Gastrocnemius medialis (tissue), 4 donors: ENCODE measurements at regions not wholly inside any gene's neighbourhood (a gene's known extent, or its start where the extent isn't known, plus 50 kb on each side); places are given as distances from the start of the nearest gene placed in this dataset.

ENCODE experiments used
- ATAC-seq, 2 donors: fragments of 150-250 bp; one replicate each; pipeline ENCODE4 v1.9.1; 2016
- DNase-seq, 2 donors: peaks; one replicate each; pipeline ENCODE4 v3.0.0-alpha.2; 2019
- H3K27ac ChIP-seq, 4 donors: fragments of 200-600 bp; sonication (generic); 1 replicate in 1 of 4; 2 replicates in 3 of 4; pipeline ENCODE4 v1.5.1; 2016 to 2018; ENCODE audit warnings: mild to moderate bottlenecking in 2 of 4, moderate library complexity in 1 of 4
- H3K27me3 ChIP-seq, 3 donors: fragments of 200-600 bp; sonication (generic) in 2 of 3; 1 replicate in 1 of 3; 2 replicates in 2 of 3; pipeline versions ENCODE4 v1.5.1 to v1.6.0; 2016 to 2019; ENCODE audit warnings: mild to moderate bottlenecking in 1 of 3, moderate library complexity in 1 of 3
- H3K36me3 ChIP-seq, 2 donors: fragments of 200-600 bp; sonication (generic) in 1 of 2; one replicate each; pipeline ENCODE4 v1.5.1; 2017 to 2018
- H3K4me1 ChIP-seq, 2 donors: fragments of 200-600 bp; sonication (generic) in 1 of 2; one replicate each; pipeline ENCODE4 v1.5.1; 2016 to 2017; ENCODE audit warnings: mild to moderate bottlenecking in 2 of 2
- H3K4me3 ChIP-seq, 4 donors: fragments of 200-600 bp; sonication (generic) in 3 of 4; 1 replicate in 1 of 4; 2 replicates in 3 of 4; pipeline ENCODE4 v1.5.1; 2016 to 2019; ENCODE audit warnings: mild to moderate bottlenecking in 2 of 4
- H3K9me3 ChIP-seq, 3 donors: fragments of 200-600 bp; sonication (generic) in 2 of 3; 1 replicate in 1 of 3; 2 replicates in 2 of 3; pipeline ENCODE4 v1.5.1; 2016 to 2019
- POLR2A ChIP-seq, 2 donors: fragments of 450-650 bp; IDR thresholded peaks; one replicate each; pipeline ENCODE4 v1.6.1; 2017; ENCODE audit warnings: antibody characterized with exemption in 2 of 2, mild to moderate bottlenecking in 2 of 2, moderate library complexity in 2 of 2
- in situ Hi-C, 4 donors: fragments of 200-750 bp; cut with MboI; loops; one replicate each; pipeline versions ENCODE4 v1.15.0 to v1.8.0; 2017; ENCODE audit warnings: low sequenced_read_pairs in 4 of 4
- intact Hi-C: fragments of 100-400 bp; cut with DNase I; formaldehyde crosslinking; loops from one replicate; pipeline ENCODE4 v1.15.1; 2023; ENCODE audit warnings: low total_unique reads
- TF ChIP-seq, protein P1 (sequence below), 5 experiments: fragments of 450-650 bp in 3 of 5; fragments of 200-600 bp in 2 of 5; sonication (generic) in 2 of 5; IDR thresholded peaks in 4 of 5; conservative IDR thresholded peaks in 1 of 5; 1 replicate in 4 of 5; 2 replicates in 1 of 5; pipeline ENCODE4 v1.5.1; 2016 to 2019; ENCODE audit warnings: antibody characterized with exemption in 5 of 5, mild to moderate bottlenecking in 3 of 5, moderate library complexity in 3 of 5

DNA sequence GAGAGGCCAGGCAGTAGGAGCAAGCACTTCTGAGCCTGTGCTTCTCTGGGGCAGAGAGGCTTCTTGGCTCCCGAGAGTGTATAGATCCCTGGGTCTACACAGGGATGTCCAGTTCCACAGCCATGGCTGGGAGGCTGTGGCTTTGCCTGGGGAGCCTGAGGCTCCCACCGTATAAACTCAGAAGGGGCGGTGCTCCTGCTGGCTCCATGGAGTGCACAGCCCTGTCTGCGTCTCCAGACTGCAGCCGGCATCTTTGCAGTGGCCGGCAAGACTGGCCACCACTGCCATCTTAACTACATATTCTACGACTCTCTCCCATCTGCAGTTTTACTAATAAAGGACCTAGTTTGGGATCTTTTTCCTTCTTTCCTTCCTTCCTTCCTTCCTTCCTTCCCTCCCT is 1253.8 kb downstream of the C4orf33 start:
- H3K9me3 ChIP-seq, result no peaks in the 10 kb centered on the region
- TF ChIP-seq, protein P1, sequence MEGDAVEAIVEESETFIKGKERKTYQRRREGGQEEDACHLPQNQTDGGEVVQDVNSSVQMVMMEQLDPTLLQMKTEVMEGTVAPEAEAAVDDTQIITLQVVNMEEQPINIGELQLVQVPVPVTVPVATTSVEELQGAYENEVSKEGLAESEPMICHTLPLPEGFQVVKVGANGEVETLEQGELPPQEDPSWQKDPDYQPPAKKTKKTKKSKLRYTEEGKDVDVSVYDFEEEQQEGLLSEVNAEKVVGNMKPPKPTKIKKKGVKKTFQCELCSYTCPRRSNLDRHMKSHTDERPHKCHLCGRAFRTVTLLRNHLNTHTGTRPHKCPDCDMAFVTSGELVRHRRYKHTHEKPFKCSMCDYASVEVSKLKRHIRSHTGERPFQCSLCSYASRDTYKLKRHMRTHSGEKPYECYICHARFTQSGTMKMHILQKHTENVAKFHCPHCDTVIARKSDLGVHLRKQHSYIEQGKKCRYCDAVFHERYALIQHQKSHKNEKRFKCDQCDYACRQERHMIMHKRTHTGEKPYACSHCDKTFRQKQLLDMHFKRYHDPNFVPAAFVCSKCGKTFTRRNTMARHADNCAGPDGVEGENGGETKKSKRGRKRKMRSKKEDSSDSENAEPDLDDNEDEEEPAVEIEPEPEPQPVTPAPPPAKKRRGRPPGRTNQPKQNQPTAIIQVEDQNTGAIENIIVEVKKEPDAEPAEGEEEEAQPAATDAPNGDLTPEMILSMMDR (IDR thresholded peaks at IDR 0.05 in 4 of 5, conservative IDR thresholded peaks at IDR 0.05 in 1 of 5), result no peak
- TF ChIP-seq POLR2A (IDR thresholded peaks at IDR 0.05), result no peak
- DNase-seq (no peak), ATAC-seq (no peak)
- in situ Hi-C loops (no loop called here), intact Hi-C loops (no loop called here)
- H3K4me1 ChIP-seq, result no peaks in the 10 kb centered on the region
- no peaks in the 10 kb centered on the region for H3K27me3 ChIP-seq
- no peak overlapping the region for H3K27ac ChIP-seq
- H3K4me3 ChIP-seq, result no peak overlapping the region
- no peaks in the 10 kb centered on the region for H3K36me3 ChIP-seq

DNA sequence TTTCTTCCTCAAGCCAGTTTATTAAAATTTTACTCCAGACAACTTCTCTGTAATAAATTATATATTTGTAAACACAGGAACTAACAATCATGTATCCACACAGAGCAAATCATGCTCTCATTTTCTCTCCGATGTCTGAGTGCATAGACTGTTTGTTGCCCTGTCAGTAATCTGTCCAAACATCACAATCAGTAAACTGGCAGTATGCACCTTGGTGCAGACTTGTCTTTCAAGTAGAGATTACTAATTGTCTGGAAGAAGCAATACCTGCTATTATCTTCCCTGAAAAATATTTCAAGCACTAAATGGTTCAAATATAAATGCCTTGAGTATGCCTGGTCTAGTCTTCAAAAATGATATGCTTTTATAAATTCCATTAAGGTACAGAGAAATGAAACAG is 1260.9 kb downstream of the C4orf33 start:
- in situ Hi-C loops (no loop called here), intact Hi-C loops (no loop called here)
- no peaks in the 10 kb centered on the region for H3K4me1 ChIP-seq
- no peaks in the 10 kb centered on the region for H3K36me3 ChIP-seq
- no peak for TF ChIP-seq POLR2A (IDR thresholded peaks at IDR 0.05)
- TF ChIP-seq, protein P1 (IDR thresholded peaks at IDR 0.05 in 4 of 5, conservative IDR thresholded peaks at IDR 0.05 in 1 of 5), result no peak
- no peak overlapping the region for H3K4me3 ChIP-seq
- DNase-seq, result no peak
- ATAC-seq, result no peak
- H3K27me3 ChIP-seq, result no peaks in the 10 kb centered on the region
- no peak overlapping the region for H3K27ac ChIP-seq
- H3K9me3 ChIP-seq, result no peaks in the 10 kb centered on the region

DNA sequence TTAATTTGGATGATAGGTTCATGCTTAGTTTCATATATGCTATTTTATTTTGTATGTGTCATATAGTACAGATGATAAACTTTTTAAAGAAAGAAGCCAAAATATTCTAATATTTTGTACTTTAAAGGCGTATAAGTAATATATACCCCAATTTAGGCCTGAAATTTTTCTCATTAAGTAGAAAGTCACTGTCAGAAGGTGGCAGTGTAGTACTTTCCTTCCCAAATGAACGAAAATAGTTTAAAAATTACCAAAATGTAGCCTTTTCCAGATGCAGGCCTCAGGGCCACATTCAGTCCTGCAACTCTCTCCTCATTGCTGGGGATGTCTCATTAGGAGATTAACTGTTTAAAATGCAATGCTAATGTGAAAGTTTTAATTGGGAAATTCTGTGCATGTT is 1263.6 kb downstream of the C4orf33 start:
- Histone ChIP-seq H3K27me3 (no peaks in the 10 kb centered on the region), H3K36me3 (no peaks in the 10 kb centered on the region), H3K9me3 (no peaks in the 10 kb centered on the region), H3K4me1 (no peaks in the 10 kb centered on the region), H3K4me3 (no peak overlapping the region), H3K27ac (no peak overlapping the region)
- no peak for TF ChIP-seq POLR2A (IDR thresholded peaks at IDR 0.05)
- TF ChIP-seq, protein P1 (IDR thresholded peaks at IDR 0.05 in 4 of 5, conservative IDR thresholded peaks at IDR 0.05 in 1 of 5), result no peak
- intact Hi-C loops, result no loop called here
- DNase-seq (no peak), ATAC-seq (no peak)
- in situ Hi-C loops, result no loop called here

DNA sequence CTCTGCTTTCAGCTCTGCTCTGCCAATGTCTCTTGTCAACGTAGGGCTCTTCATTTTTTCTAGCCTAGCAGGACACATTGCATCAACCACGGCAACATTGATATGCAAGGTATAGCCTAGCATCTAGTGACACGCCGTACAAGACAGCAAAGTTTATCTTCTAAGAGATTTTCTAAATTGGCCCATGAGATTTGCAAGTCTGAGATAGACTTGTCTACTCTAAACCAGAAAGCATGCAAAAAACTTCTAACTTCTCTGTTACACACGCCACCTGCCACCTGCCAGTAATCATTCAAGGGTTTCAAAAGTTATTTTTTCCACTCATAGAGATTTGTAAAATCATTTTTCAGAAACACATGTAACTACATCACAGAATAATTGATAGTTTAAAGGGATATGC is 1265.7 kb downstream of the C4orf33 start:
- Histone ChIP-seq H3K9me3 (no peaks in the 10 kb centered on the region), H3K27me3 (no peaks in the 10 kb centered on the region), H3K27ac (no peak overlapping the region), H3K4me3 (no peak overlapping the region), H3K36me3 (no peaks in the 10 kb centered on the region), H3K4me1 (no peaks in the 10 kb centered on the region)
- DNase-seq, result no peak
- in situ Hi-C loops (no loop called here), intact Hi-C loops (no loop called here)
- TF ChIP-seq, protein P1 (IDR thresholded peaks at IDR 0.05 in 4 of 5, conservative IDR thresholded peaks at IDR 0.05 in 1 of 5), result no peak
- TF ChIP-seq POLR2A (IDR thresholded peaks at IDR 0.05), result no peak
- no peak for ATAC-seq

DNA sequence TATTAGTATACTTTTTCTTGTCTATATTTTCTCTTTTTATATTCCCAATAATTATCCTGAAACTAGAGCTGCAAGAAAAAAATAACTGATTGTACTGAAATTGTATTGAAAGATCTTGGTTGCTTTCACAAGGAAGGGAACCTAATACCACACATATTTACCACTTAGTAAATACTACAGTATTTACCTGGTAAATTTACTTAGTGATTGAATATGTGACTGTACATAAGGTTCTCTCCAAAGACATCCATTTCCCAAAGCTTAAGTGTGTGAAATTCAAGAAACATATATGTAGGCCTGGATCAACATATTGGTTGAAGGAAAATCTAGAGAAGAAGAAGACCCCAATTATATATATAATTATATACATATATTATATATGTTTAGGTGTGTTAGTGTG is 1272.7 kb downstream of the C4orf33 start:
- Histone ChIP-seq H3K36me3 (no peaks in the 10 kb centered on the region), H3K27me3 (no peaks in the 10 kb centered on the region), H3K27ac (no peak overlapping the region), H3K9me3 (no peaks in the 10 kb centered on the region), H3K4me1 (no peaks in the 10 kb centered on the region), H3K4me3 (no peak overlapping the region)
- no peak for DNase-seq
- no peak for ATAC-seq
- no peak for TF ChIP-seq POLR2A (IDR thresholded peaks at IDR 0.05)
- TF ChIP-seq, protein P1 (IDR thresholded peaks at IDR 0.05 in 4 of 5, conservative IDR thresholded peaks at IDR 0.05 in 1 of 5), result no peak
- in situ Hi-C loops (no loop called here), intact Hi-C loops (no loop called here)
